Mesendoderm (in vitro differentiated cells): ENCODE measurements at regions not wholly inside any gene's neighbourhood (a gene's known extent, or its start where the extent isn't known, plus 50 kb on each side); places are given as distances from the start of the nearest gene placed in this dataset.

Experiments used
- DNase-seq: peaks from one replicate; pipeline ENCODE4 v3.0.0; 2013
- H2AK5ac ChIP-seq: 2 replicates; pipeline ENCODE4 v1.6.1; 2013; ENCODE audit warnings: low read length, inconsistent platforms
- H2BK120ac ChIP-seq: 2 replicates; pipeline ENCODE4 v1.6.1; 2013; ENCODE audit warnings: low read depth, mild to moderate bottlenecking, low read length, moderate library complexity, mixed read lengths
- H2BK15ac ChIP-seq: replicated peaks from 2 replicates; pipeline ENCODE4 v1.6.1; 2013; ENCODE audit warnings: low read depth, mild to moderate bottlenecking, moderate library complexity
- H2BK5ac ChIP-seq: 2 replicates; pipeline ENCODE4 v1.6.1; 2013; ENCODE audit warnings: low read length, inconsistent platforms
- H3K18ac ChIP-seq: 2 replicates; pipeline ENCODE4 v1.6.1; 2013; ENCODE audit warnings: mild to moderate bottlenecking, low read length, mixed read lengths
- H3K23ac ChIP-seq: one replicate; pipeline ENCODE4 v1.6.1; 2013; ENCODE audit warnings: low read length
- H3K27ac ChIP-seq: 2 replicates; pipeline ENCODE4 v1.5.1; 2013; ENCODE audit warnings: low read depth, mild to moderate bottlenecking, inconsistent platforms, low read length, moderate library complexity
- H3K27me3 ChIP-seq: 2 replicates; pipeline ENCODE4 v1.6.1; 2013; ENCODE audit warnings: low read length, control low read depth, mild to moderate bottlenecking, inconsistent platforms; ENCODE audit not compliant: insufficient read depth, poor library complexity
- H3K36me3 ChIP-seq: 2 replicates; pipeline ENCODE4 v1.6.1; 2013; ENCODE audit warnings: low read length, inconsistent platforms; ENCODE audit not compliant: control insufficient read depth, insufficient read depth
- H3K4ac ChIP-seq: one replicate; pipeline ENCODE4 v1.6.1; 2013; ENCODE audit warnings: low read depth, mild to moderate bottlenecking, low read length, moderate library complexity
- H3K4me1 ChIP-seq: 2 replicates; pipeline ENCODE4 v1.6.1; 2013; ENCODE audit warnings: low read depth, low read length, inconsistent platforms; ENCODE audit not compliant: control insufficient read depth
- H3K4me2 ChIP-seq: 2 replicates; pipeline ENCODE4 v1.6.1; 2013; ENCODE audit warnings: low read length
- H3K4me3 ChIP-seq: 2 replicates; pipeline ENCODE4 v1.5.1; 2013; ENCODE audit warnings: mild to moderate bottlenecking, low read length
- H3K56ac ChIP-seq: one replicate; pipeline ENCODE4 v1.6.1; 2013; ENCODE audit warnings: low read length
- H3K79me1 ChIP-seq: 2 replicates; pipeline ENCODE4 v1.6.1; 2013; ENCODE audit warnings: low read length, inconsistent platforms
- H3K79me2 ChIP-seq: 2 replicates; pipeline ENCODE4 v1.6.1; 2013; ENCODE audit warnings: mild to moderate bottlenecking, low read length; ENCODE audit not compliant: control insufficient read depth, insufficient read depth
- H3K9ac ChIP-seq: 2 replicates; pipeline ENCODE4 v1.6.1; 2013; ENCODE audit warnings: low read length, inconsistent platforms
- H4K5ac ChIP-seq: one replicate; pipeline ENCODE4 v1.6.1; 2013; ENCODE audit warnings: low read length
- H4K8ac ChIP-seq: one replicate; pipeline ENCODE4 v1.6.1; 2013; ENCODE audit warnings: low read depth, mild to moderate bottlenecking, control low read depth, low read length, moderate library complexity
- WGBS: extraction: QIAGEN DNeasy Blood & Tissue Kit; methylation state at CpG from one replicate; pipeline ENCODE4 v1.1.7; 2013; ENCODE audit warnings: low lambda C conversion rate, missing lambda C conversion rate; ENCODE audit not compliant: insufficient coverage; ENCODE audit errors: extremely low coverage; 5-methylcytosine and 5-hydroxymethylcytosine counted together

GRCh38 chr1:56425494-56426037, 153.8 kb downstream of the PLPP3 start:
- no peak overlapping the region for H3K4ac ChIP-seq
- H3K4me3 ChIP-seq: no peak overlapping the region
- H3K4me1 ChIP-seq: peaks cover 7% of the 10 kb centered on the region
- no peak overlapping the region for H3K23ac ChIP-seq
- H4K5ac ChIP-seq: no peak overlapping the region
- H3K56ac ChIP-seq: no peak overlapping the region
- DNase-seq: no peak
- no peak overlapping the region for H2BK120ac ChIP-seq
- WGBS: no CpG with 5 or more reads among the region's 3 CpGs
- H3K4me2 ChIP-seq: no peak overlapping the region
- H3K27ac ChIP-seq: no peak overlapping the region
- H4K8ac ChIP-seq: no peak overlapping the region
- no peak overlapping the region for H2BK15ac ChIP-seq
- H2AK5ac ChIP-seq: no peak overlapping the region
- no peak overlapping the region for H3K9ac ChIP-seq
- no peaks in the 10 kb centered on the region for H3K79me1 ChIP-seq
- H2BK5ac ChIP-seq: no peak overlapping the region
- H3K36me3 ChIP-seq: no peaks in the 10 kb centered on the region
- no peaks in the 10 kb centered on the region for H3K79me2 ChIP-seq
- no peak overlapping the region for H3K18ac ChIP-seq
- no peaks in the 10 kb centered on the region for H3K27me3 ChIP-seq

GRCh38 chr1:56424744-56425493, 154.4 kb downstream of the PLPP3 start:
- Histone ChIP-seq H2BK15ac (no peak overlapping the region), H4K8ac (no peak overlapping the region), H3K27me3 (no peaks in the 10 kb centered on the region), H3K36me3 (no peaks in the 10 kb centered on the region), H3K79me2 (no peaks in the 10 kb centered on the region), H2BK5ac (no peak overlapping the region), H3K4me2 (no peak overlapping the region), H2BK120ac (no peak overlapping the region), H3K9ac (no peak overlapping the region), H3K4me3 (no peak overlapping the region), H3K79me1 (no peaks in the 10 kb centered on the region), H3K18ac (no peak overlapping the region), H3K56ac (peak overlapping the region; percentile 47), H3K4ac (no peak overlapping the region), H3K4me1 (peaks cover 2% of the 10 kb centered on the region), H3K27ac (no peak overlapping the region), H3K23ac (no peak overlapping the region), H4K5ac (no peak overlapping the region), H2AK5ac (no peak overlapping the region)
- DNase-seq: peak; percentile 27
- no CpG with 5 or more reads among the region's 6 CpGs for WGBS

GRCh38 chr1:56423716-56424115, 155.6 kb downstream of the PLPP3 start:
- Histone ChIP-seq H3K27me3 (no peaks in the 10 kb centered on the region), H3K23ac (no peak overlapping the region), H3K56ac (no peak overlapping the region), H3K4me2 (no peak overlapping the region), H3K36me3 (no peaks in the 10 kb centered on the region), H3K9ac (no peak overlapping the region), H2AK5ac (peak overlapping the region; percentile 57), H3K79me1 (no peaks in the 10 kb centered on the region), H4K5ac (no peak overlapping the region), H3K4me1 (peaks cover 2% of the 10 kb centered on the region), H3K4ac (no peak overlapping the region), H3K27ac (no peak overlapping the region), H3K4me3 (no peak overlapping the region), H3K79me2 (no peaks in the 10 kb centered on the region), H2BK15ac (no peak overlapping the region), H3K18ac (no peak overlapping the region), H2BK5ac (no peak overlapping the region), H4K8ac (no peak overlapping the region), H2BK120ac (no peak overlapping the region)
- no peak for DNase-seq
- WGBS: 100% methylated on average over 1 of the region's 4 CpGs

GRCh38 chr1:56418151-56418631, 161.2 kb downstream of the PLPP3 start:
- Histone ChIP-seq H3K4me3 (no peak overlapping the region), H3K79me2 (no peaks in the 10 kb centered on the region), H2BK15ac (no peak overlapping the region), H3K36me3 (no peaks in the 10 kb centered on the region), H2AK5ac (no peak overlapping the region), H4K8ac (no peak overlapping the region), H2BK5ac (no peak overlapping the region), H3K4me2 (no peak overlapping the region), H3K56ac (no peak overlapping the region), H3K27ac (no peak overlapping the region), H3K79me1 (no peaks in the 10 kb centered on the region), H2BK120ac (no peak overlapping the region), H3K4ac (no peak overlapping the region), H3K18ac (no peak overlapping the region), H3K9ac (no peak overlapping the region), H3K23ac (no peak overlapping the region), H3K4me1 (peaks cover 2% of the 10 kb centered on the region), H4K5ac (no peak overlapping the region), H3K27me3 (no peaks in the 10 kb centered on the region)
- no CpG with 5 or more reads among the region's 6 CpGs for WGBS
- no peak for DNase-seq

GRCh38 chr1:56417646-56418045, 161.7 kb downstream of the PLPP3 start:
- Histone ChIP-seq H3K4ac (no peak overlapping the region), H2BK120ac (no peak overlapping the region), H4K5ac (no peak overlapping the region), H4K8ac (no peak overlapping the region), H3K56ac (no peak overlapping the region), H3K4me1 (peaks cover 2% of the 10 kb centered on the region), H3K79me1 (no peaks in the 10 kb centered on the region), H3K79me2 (no peaks in the 10 kb centered on the region), H3K27me3 (no peaks in the 10 kb centered on the region), H3K4me3 (no peak overlapping the region), H3K23ac (no peak overlapping the region), H3K36me3 (no peaks in the 10 kb centered on the region), H3K4me2 (no peak overlapping the region), H2BK5ac (no peak overlapping the region), H3K18ac (no peak overlapping the region), H3K27ac (no peak overlapping the region), H3K9ac (no peak overlapping the region), H2BK15ac (no peak overlapping the region), H2AK5ac (no peak overlapping the region)
- no CpG with 5 or more reads among the region's 4 CpGs for WGBS
- DNase-seq: no peak
